H1 (cell line): ENCODE measurements at regions not wholly inside any gene's neighbourhood (a gene's known extent, or its start where the extent isn't known, plus 50 kb on each side); places are given as distances from the start of the nearest gene placed in this dataset.

Experiments
- CTCF ChIA-PET: fragments of 300-600 bp; sonication (Branson Sonifier 250); formaldehyde crosslinking; loops from one replicate; lab custom pipeline; 2021; ENCODE audit not compliant: partially characterized antibody; lab: Charles Lee
- POLR2A ChIA-PET: fragments of 300-600 bp; sonication (Branson Sonifier 250); formaldehyde crosslinking; loops from one replicate; lab custom pipeline; 2021; ENCODE audit warnings: inconsistent platforms; ENCODE audit not compliant: partially characterized antibody; lab: Charles Lee
- DNase-seq, 2 experiments: peaks; one replicate each; pipeline versions ENCODE4 v3.0.0 to v3.0.0-alpha.2; 2010 to 2022; ENCODE audit warnings: low spot score in 2 of 2, low read depth in 1 of 2, mixed read lengths in 1 of 2
- FAIRE-seq: peaks from 2 replicates; lab custom pipeline; 2011; peaks lifted over from hg19 to GRCh38; lab: Jason Lieb, UNC
- H2AFZ ChIP-seq: 2 replicates; pipeline ENCODE4 v1.8.1; 2012; ENCODE audit warnings: low read length, inconsistent platforms
- H2AK5ac ChIP-seq: 2 replicates; pipeline ENCODE4 v1.6.1; 2013; ENCODE audit warnings: low read depth, low read length
- H2BK120ac ChIP-seq: replicated peaks from 2 replicates; pipeline ENCODE3; 2013; ENCODE audit warnings: low read depth, low read length, inconsistent platforms
- H2BK12ac ChIP-seq: 2 replicates; pipeline ENCODE4 v1.6.1; 2013; ENCODE audit warnings: low read depth, low read length
- H2BK15ac ChIP-seq: 2 replicates; pipeline ENCODE4 v1.6.1; 2013; ENCODE audit warnings: low read length
- H2BK20ac ChIP-seq: 2 replicates; pipeline ENCODE4 v1.6.1; 2013; ENCODE audit warnings: low read length
- H2BK5ac ChIP-seq: 2 replicates; pipeline ENCODE4 v1.6.1; 2013; ENCODE audit warnings: low read depth, low read length
- H3K14ac ChIP-seq: 2 replicates; pipeline ENCODE4 v1.6.1; 2013; ENCODE audit warnings: inconsistent platforms; ENCODE audit not compliant: insufficient read length
- H3K18ac ChIP-seq: 2 replicates; pipeline ENCODE4 v1.6.1; 2013; ENCODE audit warnings: low read length; ENCODE audit errors: extremely low read depth
- H3K23ac ChIP-seq: 2 replicates; pipeline ENCODE4 v1.6.1; 2013; ENCODE audit warnings: inconsistent platforms; ENCODE audit not compliant: insufficient read length
- H3K23me2 ChIP-seq: 2 replicates; pipeline ENCODE4 v1.6.1; 2013; ENCODE audit warnings: low read depth, low read length
- H3K27ac ChIP-seq: 2 replicates; pipeline ENCODE4 v1.6.1; 2011; ENCODE audit warnings: low read depth, low read length, inconsistent platforms
- H3K27me3 ChIP-seq, 4 experiments: replicated peaks in 1 of 4; 1 replicate in 1 of 4; 2 replicates in 3 of 4; pipeline versions ENCODE4 v1.6.1 to v1.8.1; 2011 to 2013; ENCODE audit warnings: low read length in 3 of 4, mild to moderate bottlenecking in 3 of 4, inconsistent platforms in 2 of 4, mixed read lengths in 2 of 4, moderate library complexity in 1 of 4; ENCODE audit not compliant: control insufficient read depth in 3 of 4, insufficient read depth in 3 of 4; ENCODE audit errors: extremely low read depth in 1 of 4
- H3K36me3 ChIP-seq, 4 experiments: 2 replicates each; pipeline versions ENCODE4 v1.6.1 to v1.8.1; 2011 to 2013; ENCODE audit warnings: mild to moderate bottlenecking in 4 of 4, low read length in 3 of 4, moderate library complexity in 2 of 4, control low read depth in 1 of 4, inconsistent platforms in 1 of 4; ENCODE audit not compliant: insufficient read depth in 4 of 4, control insufficient read depth in 2 of 4
- H3K4ac ChIP-seq: replicated peaks from 2 replicates; pipeline ENCODE3; 2013; ENCODE audit warnings: low read length, low read depth, mixed read lengths, inconsistent platforms; ENCODE audit not compliant: insufficient read length
- H3K4me1 ChIP-seq, 4 experiments: replicated peaks in 1 of 4; 1 replicate in 1 of 4; 2 replicates in 3 of 4; pipeline versions ENCODE4 v1.6.1 to v1.8.1; 2011 to 2013; ENCODE audit warnings: low read length in 3 of 4, inconsistent platforms in 2 of 4, mixed read lengths in 1 of 4; ENCODE audit not compliant: insufficient read depth in 4 of 4, control insufficient read depth in 3 of 4
- H3K4me2 ChIP-seq, 2 experiments: 2 replicates each; pipeline versions ENCODE4 v1.6.1 to v1.8.1; 2011 to 2013; ENCODE audit warnings: low read depth in 2 of 2, low read length in 2 of 2, control low read depth in 1 of 2, inconsistent platforms in 1 of 2, mild to moderate bottlenecking in 1 of 2; ENCODE audit not compliant: insufficient read depth in 1 of 2
- H3K4me3 ChIP-seq, 4 experiments: fragments of 200-600, 300-600 bp in 1 of 4; sonication (generic), shearing (Covaris generic), sonication (Bioruptor Twin) in 1 of 4; 2 replicates each; pipeline versions ENCODE4 v1.5.1 to v1.8.1; 2011 to 2016; ENCODE audit warnings: low read length in 4 of 4, low read depth in 3 of 4, control low read depth in 2 of 4, inconsistent platforms in 2 of 4, mild to moderate bottlenecking in 2 of 4, mixed read lengths in 1 of 4, moderate library complexity in 1 of 4; ENCODE audit not compliant: insufficient read depth in 2 of 4; ENCODE audit errors: extremely low read depth in 1 of 4
- H3K56ac ChIP-seq: replicated peaks from 2 replicates; pipeline ENCODE3; 2013; ENCODE audit warnings: low read depth, mild to moderate bottlenecking, mixed read lengths, low read length, inconsistent platforms; ENCODE audit not compliant: insufficient read length
- H3K79me1 ChIP-seq: 2 replicates; pipeline ENCODE4 v1.6.1; 2013; ENCODE audit warnings: low read depth, low read length, control low read depth
- H3K79me2 ChIP-seq, 2 experiments: 2 replicates each; pipeline versions ENCODE4 v1.6.1 to v1.8.1; 2012 to 2013; ENCODE audit warnings: low read length in 2 of 2, mild to moderate bottlenecking in 2 of 2, inconsistent platforms in 1 of 2; ENCODE audit not compliant: insufficient read depth in 2 of 2, control insufficient read depth in 1 of 2
- H3K9ac ChIP-seq, 4 experiments: replicated peaks in 1 of 4; 1 replicate in 1 of 4; 2 replicates in 3 of 4; pipeline versions ENCODE4 v1.6.1 to v1.8.1; 2011 to 2013; ENCODE audit warnings: low read depth in 3 of 4, low read length in 3 of 4, control low read depth in 2 of 4, mild to moderate bottlenecking in 2 of 4, moderate library complexity in 2 of 4, inconsistent platforms in 1 of 4; ENCODE audit errors: extremely low read depth in 1 of 4
- H3K9me3 ChIP-seq, 2 experiments: 2 replicates each; pipeline versions ENCODE4 v1.6.1 to v1.8.1; 2012 to 2013; ENCODE audit warnings: mild to moderate bottlenecking in 2 of 2, moderate library complexity in 2 of 2, control low read depth in 1 of 2, inconsistent platforms in 1 of 2, low read depth in 1 of 2, low read length in 1 of 2, mixed read lengths in 1 of 2; ENCODE audit not compliant: insufficient read depth in 2 of 2
- H4K20me1 ChIP-seq, 2 experiments: replicated peaks in 1 of 2; 2 replicates each; pipeline versions ENCODE3 to v1.8.1; 2011 to 2013; ENCODE audit warnings: inconsistent platforms in 2 of 2, low read length in 2 of 2, mild to moderate bottlenecking in 1 of 2; ENCODE audit not compliant: insufficient read depth in 2 of 2, control insufficient read depth in 1 of 2
- H4K5ac ChIP-seq: 2 replicates; pipeline ENCODE4 v1.6.1; 2013; ENCODE audit warnings: low read length, low read depth, mixed read lengths, inconsistent platforms; ENCODE audit not compliant: insufficient read length
- H4K8ac ChIP-seq: 2 replicates; pipeline ENCODE4 v1.8.0; 2013; ENCODE audit warnings: mild to moderate bottlenecking, moderate library complexity, low read length, inconsistent platforms; ENCODE audit not compliant: insufficient read depth; ENCODE audit errors: extremely low read depth
- H4K91ac ChIP-seq: replicated peaks from 2 replicates; pipeline ENCODE3; 2013; ENCODE audit warnings: low read length, mixed read lengths, inconsistent platforms; ENCODE audit not compliant: insufficient read length
- CBX5 ChIP-seq: fragments of 300-800, 300-1000 bp; sonication (generic); IDR thresholded peaks from 2 replicates; pipeline ENCODE4 v1.7.1; 2016; ENCODE audit warnings: antibody characterized with exemption, low read length, low read depth
- CHD2 ChIP-seq: IDR thresholded peaks from 2 replicates; pipeline ENCODE4 v1.6.1; 2012; ENCODE audit warnings: low read length, improper control_type of control experiment
- GTF2F1 ChIP-seq: IDR thresholded peaks from 2 replicates; pipeline ENCODE4 v1.6.1; 2012; ENCODE audit warnings: low read depth, low read length, improper control_type of control experiment, borderline replicate concordance
- JUN ChIP-seq: IDR thresholded peaks from 2 replicates; pipeline ENCODE4 v1.6.1; 2011; ENCODE audit warnings: low read depth, mild to moderate bottlenecking, improper control_type of control experiment, low read length
- JUND ChIP-seq: IDR thresholded peaks from 2 replicates; pipeline ENCODE4 v1.6.1; 2011; ENCODE audit warnings: mild to moderate bottlenecking, improper control_type of control experiment, low read length
- KDM1A ChIP-seq: fragments of 200-600, 300-600 bp; sonication (generic); IDR thresholded peaks from 2 replicates; pipeline ENCODE4 v1.7.1; 2016; ENCODE audit warnings: mild to moderate bottlenecking, low read length, borderline replicate concordance
- MAFK ChIP-seq: IDR thresholded peaks from 2 replicates; pipeline ENCODE4 v1.6.1; 2012; ENCODE audit warnings: low read depth, mild to moderate bottlenecking, improper control_type of control experiment, low read length
- NRF1 ChIP-seq: IDR thresholded peaks from 2 replicates; pipeline ENCODE4 v1.6.1; 2011; ENCODE audit warnings: mild to moderate bottlenecking, low read depth, low read length, improper control_type of control experiment
- PHF8 ChIP-seq: fragments of 200-600 bp; sonication (generic); conservative IDR thresholded peaks from 2 replicates; pipeline ENCODE4 v1.7.1; 2012; ENCODE audit warnings: low read depth, mild to moderate bottlenecking, inconsistent platforms, low read length, moderate library complexity
- RAD21 ChIP-seq, 2 experiments: IDR thresholded peaks in 1 of 2; conservative IDR thresholded peaks in 1 of 2; 2 replicates each; pipeline ENCODE4 v1.6.1; 2011; ENCODE audit warnings: low read depth in 2 of 2, low read length in 2 of 2, improper control_type of control experiment in 1 of 2, inconsistent platforms in 1 of 2, mild to moderate bottlenecking in 1 of 2, moderate library complexity in 1 of 2
- RBBP5 ChIP-seq: IDR thresholded peaks from 2 replicates; pipeline ENCODE4 v1.7.1; 2012; ENCODE audit warnings: low read depth, mild to moderate bottlenecking, inconsistent platforms, low read length, moderate library complexity, borderline replicate concordance
- RFX5 ChIP-seq: IDR thresholded peaks from 2 replicates; pipeline ENCODE4 v1.6.1; 2011; ENCODE audit warnings: low read depth, low read length, improper control_type of control experiment, borderline replicate concordance
- SAP30 ChIP-seq: fragments of 300-600 bp; sonication (generic); IDR thresholded peaks from 2 replicates; pipeline ENCODE4 v1.7.1; 2012; ENCODE audit warnings: low read length, moderate library complexity, mild to moderate bottlenecking, inconsistent platforms; ENCODE audit not compliant: insufficient read depth, insufficient replicate concordance
- SIX5 ChIP-seq: IDR thresholded peaks from 2 replicates; pipeline ENCODE4 v1.6.1; 2011; ENCODE audit warnings: mild to moderate bottlenecking, low read depth, low read length
- TAF7 ChIP-seq: optimal IDR thresholded peaks from 2 replicates; pipeline ENCODE3; 2011; ENCODE audit warnings: low read depth, mild to moderate bottlenecking, inconsistent platforms, low read length, moderate library complexity, borderline replicate concordance

DNA sequence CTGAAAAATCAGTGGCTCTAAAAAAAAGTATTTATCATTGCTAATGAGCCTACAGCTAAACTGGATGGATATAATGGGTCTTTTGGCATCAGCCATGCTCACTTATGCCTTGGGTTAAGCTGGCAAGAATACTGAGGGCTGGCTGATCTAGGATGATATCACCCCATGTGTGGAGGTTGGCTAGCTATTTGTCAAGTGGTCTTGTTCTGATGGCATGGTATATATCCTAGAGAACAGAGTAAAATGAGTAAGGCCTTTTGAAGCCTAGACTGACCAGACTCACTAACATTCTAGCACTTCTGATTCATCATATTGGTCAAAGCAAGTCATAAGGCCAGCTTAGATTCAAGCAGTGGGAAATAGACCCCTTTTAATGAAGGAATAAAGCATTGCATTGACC lies 383.0 kb downstream of the SLITRK1 start:
- Histone ChIP-seq H2AK5ac (no peak overlapping the region), H4K91ac (no peak overlapping the region), H2BK15ac (no peak overlapping the region), H3K79me2 (no peaks in the 10 kb centered on the region), H3K79me1 (no peaks in the 10 kb centered on the region), H3K18ac (no peak overlapping the region), H3K9me3 (no peaks in the 10 kb centered on the region), H4K20me1 (no peaks in the 10 kb centered on the region), H3K27me3 (no peaks in the 10 kb centered on the region), H3K27ac (no peak overlapping the region), H3K4me1 (no peaks in the 10 kb centered on the region), H2BK20ac (no peak overlapping the region), H3K23ac (no peak overlapping the region), H2BK120ac (no peak overlapping the region), H4K8ac (no peak overlapping the region), H3K23me2 (no peaks in the 10 kb centered on the region), H2BK12ac (no peak overlapping the region), H3K4ac (no peak overlapping the region), H3K14ac (no peak overlapping the region), H3K4me3 (no peak overlapping the region), H3K4me2 (no peak overlapping the region), H3K9ac (no peak overlapping the region), H3K56ac (no peak overlapping the region), H2BK5ac (no peak overlapping the region), H3K36me3 (no peaks in the 10 kb centered on the region), H2AFZ (no peak overlapping the region), H4K5ac (no peak overlapping the region)
- ChIA-PET CTCF (no interaction called here), POLR2A (no interaction called here)
- FAIRE-seq (no peak), DNase-seq (no peak)
- no peak for TF ChIP-seq CHD2
- TF ChIP-seq RBBP5, result no peak
- TF ChIP-seq MAFK, result no peak
- TF ChIP-seq NRF1, result no peak
- no peak for TF ChIP-seq GTF2F1
- TF ChIP-seq RAD21 (IDR thresholded peaks at IDR 0.05 in 1 of 2, conservative IDR thresholded peaks at IDR 0.05 in 1 of 2; ENCODE audit: low read depth in 2 of 2, low read length in 2 of 2), result no peak
- TF ChIP-seq JUN, result no peak
- no peak for TF ChIP-seq PHF8
- TF ChIP-seq KDM1A, result no peak
- TF ChIP-seq RFX5, result no peak
- TF ChIP-seq JUND, result no peak
- TF ChIP-seq SAP30, result no peak
- TF ChIP-seq TAF7, result no peak
- TF ChIP-seq CBX5, result no peak
- TF ChIP-seq SIX5, result no peak
